Astrocyte (in vitro differentiated cells and primary cell): ENCODE measurements at regions not wholly inside any gene's neighbourhood (a gene's known extent, or its start where the extent isn't known, plus 50 kb on each side); places are given as distances from the start of the nearest gene placed in this dataset.

ENCODE experiments used
- DNase-seq: peaks from one replicate; pipeline ENCODE4 v3.0.0-alpha.2; 2010; ENCODE audit warnings: low read depth
- FAIRE-seq: peaks from 2 replicates; lab custom pipeline; 2011; peaks lifted over from hg19 to GRCh38; lab: Jason Lieb, UNC
- H2AFZ ChIP-seq: 2 replicates; pipeline ENCODE4 v1.6.0; 2012; ENCODE audit warnings: low read depth, low read length, inconsistent platforms
- H3K27ac ChIP-seq: 2 replicates; pipeline ENCODE4 v1.5.1; 2011; ENCODE audit warnings: low read depth, low read length, inconsistent platforms
- H3K27me3 ChIP-seq: 2 replicates; pipeline ENCODE4 v1.6.0; 2011; ENCODE audit warnings: low read length, inconsistent platforms; ENCODE audit not compliant: insufficient read depth
- H3K36me3 ChIP-seq: 2 replicates; pipeline ENCODE4 v1.5.1; 2011; ENCODE audit warnings: low read length, inconsistent platforms; ENCODE audit not compliant: insufficient read depth
- H3K4me1 ChIP-seq: 2 replicates; pipeline ENCODE4 v1.5.1; 2011; ENCODE audit warnings: low read length, inconsistent platforms; ENCODE audit not compliant: insufficient read depth
- H3K4me2 ChIP-seq: 2 replicates; pipeline ENCODE4 v1.6.0; 2012; ENCODE audit warnings: low read length, inconsistent platforms
- H3K4me3 ChIP-seq: 2 replicates; pipeline ENCODE4 v1.5.1; 2011; ENCODE audit warnings: low read depth, mild to moderate bottlenecking, low read length, inconsistent platforms; ENCODE audit not compliant: insufficient read depth
- H3K79me2 ChIP-seq: 2 replicates; pipeline ENCODE4 v1.6.0; 2012; ENCODE audit warnings: mild to moderate bottlenecking, low read length, inconsistent platforms; ENCODE audit not compliant: insufficient read depth
- H3K9ac ChIP-seq: 2 replicates; pipeline ENCODE4 v1.6.0; 2012; ENCODE audit warnings: mild to moderate bottlenecking, low read length, inconsistent platforms
- H3K9me3 ChIP-seq: 2 replicates; pipeline ENCODE4 v1.5.1; 2012; ENCODE audit warnings: low read depth, mild to moderate bottlenecking, low read length, inconsistent platforms; ENCODE audit not compliant: insufficient read depth
- H4K20me1 ChIP-seq: 2 replicates; pipeline ENCODE4 v1.6.0; 2012; ENCODE audit warnings: low read length, inconsistent platforms; ENCODE audit not compliant: insufficient read depth
- H3K27ac Mint-ChIP-seq: one replicate; pipeline ENCODE4 v1.8.0; 2021; ENCODE audit warnings: mild to moderate bottlenecking, mixed read lengths; ENCODE audit not compliant: unreplicated experiment
- H3K27me3 Mint-ChIP-seq: one replicate; pipeline ENCODE4 v1.8.0; 2021; ENCODE audit warnings: low read depth, mixed read lengths; ENCODE audit not compliant: unreplicated experiment
- H3K36me3 Mint-ChIP-seq: one replicate; pipeline ENCODE4 v1.8.0; 2021; ENCODE audit warnings: low read depth, mixed read lengths; ENCODE audit not compliant: unreplicated experiment
- H3K4me1 Mint-ChIP-seq: one replicate; pipeline ENCODE4 v1.8.0; 2021; ENCODE audit warnings: low read depth, mixed read lengths; ENCODE audit not compliant: unreplicated experiment
- H3K4me3 Mint-ChIP-seq: one replicate; pipeline ENCODE4 v1.8.0; 2021; ENCODE audit warnings: mild to moderate bottlenecking, moderate library complexity, mixed read lengths; ENCODE audit not compliant: unreplicated experiment
- H3K9me3 Mint-ChIP-seq: one replicate; pipeline ENCODE4 v1.8.0; 2021; ENCODE audit warnings: mild to moderate bottlenecking, mixed read lengths; ENCODE audit not compliant: unreplicated experiment
- CTCF ChIP-seq: IDR thresholded peaks from 2 replicates; pipeline ENCODE4 v1.5.1; 2011; ENCODE audit warnings: low read depth, mild to moderate bottlenecking, inconsistent platforms, low read length, moderate library complexity; ENCODE audit not compliant: insufficient read depth
- EZH2 ChIP-seq: IDR thresholded peaks from 2 replicates; pipeline ENCODE4 v1.6.1; 2012; ENCODE audit warnings: mild to moderate bottlenecking, low read length, inconsistent platforms; ENCODE audit not compliant: insufficient read depth

GRCh38 chr10:43961523-43962345 is 313.1 kb upstream of the ZNF32 start:
- H2AFZ ChIP-seq: no peak overlapping the region
- Mint-ChIP-seq H3K27me3 (peaks cover 43% of the 10 kb centered on the region), H3K4me1 (peaks cover 2% of the 10 kb centered on the region), H3K9me3 (no peaks in the 10 kb centered on the region), H3K4me3 (no peak overlapping the region), H3K36me3 (no peaks in the 10 kb centered on the region), H3K27ac (no peak overlapping the region)
- FAIRE-seq: no peak
- H3K9me3 ChIP-seq: no peaks in the 10 kb centered on the region
- H3K4me3 ChIP-seq: no peak overlapping the region
- DNase-seq: peak; percentile 29
- H3K9ac ChIP-seq: no peak overlapping the region
- H3K27ac ChIP-seq: no peak overlapping the region
- TF ChIP-seq CTCF (no peak), EZH2 (no peak)
- H3K36me3 ChIP-seq: no peaks in the 10 kb centered on the region
- no peak overlapping the region for H3K4me2 ChIP-seq
- H3K79me2 ChIP-seq: no peaks in the 10 kb centered on the region
- no peaks in the 10 kb centered on the region for H3K4me1 ChIP-seq
- no peaks in the 10 kb centered on the region for H3K27me3 ChIP-seq
- no peaks in the 10 kb centered on the region for H4K20me1 ChIP-seq

GRCh38 chr10:43960981-43961380 is 312.3 kb upstream of the ZNF32 start:
- Histone ChIP-seq H3K9me3 (no peaks in the 10 kb centered on the region), H3K27ac (no peak overlapping the region), H3K4me2 (no peak overlapping the region), H2AFZ (no peak overlapping the region), H3K79me2 (no peaks in the 10 kb centered on the region), H4K20me1 (no peaks in the 10 kb centered on the region), H3K27me3 (no peaks in the 10 kb centered on the region), H3K36me3 (no peaks in the 10 kb centered on the region), H3K4me3 (no peak overlapping the region), H3K9ac (no peak overlapping the region), H3K4me1 (no peaks in the 10 kb centered on the region)
- TF ChIP-seq EZH2 (no peak), CTCF (no peak)
- no peak overlapping the region for H3K4me3 Mint-ChIP-seq
- peaks cover 49% of the 10 kb centered on the region for H3K27me3 Mint-ChIP-seq
- no peak for FAIRE-seq
- H3K4me1 Mint-ChIP-seq: peaks cover 2% of the 10 kb centered on the region
- H3K9me3 Mint-ChIP-seq: peaks cover 1% of the 10 kb centered on the region
- no peak for DNase-seq
- H3K27ac Mint-ChIP-seq: no peak overlapping the region
- no peaks in the 10 kb centered on the region for H3K36me3 Mint-ChIP-seq

- H3K27ac Mint-ChIP-seq: no peak overlapping the region
- no peaks in the 10 kb centered on the region for H3K79me2 ChIP-seq
- H3K4me3 Mint-ChIP-seq: no peak overlapping the region
- H3K36me3 Mint-ChIP-seq: no peaks in the 10 kb centered on the region
- H3K27ac ChIP-seq: no peak overlapping the region
- no peak overlapping the region for H2AFZ ChIP-seq
- FAIRE-seq: no peak
- no peak overlapping the region for H3K9ac ChIP-seq
- H3K9me3 Mint-ChIP-seq: peaks cover 1% of the 10 kb centered on the region
- no peaks in the 10 kb centered on the region for H4K20me1 ChIP-seq
- H3K4me2 ChIP-seq: no peak overlapping the region
- no peak for TF ChIP-seq CTCF
- no peak overlapping the region for H3K4me3 ChIP-seq
- H3K27me3 Mint-ChIP-seq: peaks cover 52% of the 10 kb centered on the region
- no peaks in the 10 kb centered on the region for H3K27me3 ChIP-seq
- peaks cover 2% of the 10 kb centered on the region for H3K4me1 Mint-ChIP-seq
- H3K9me3 ChIP-seq: no peaks in the 10 kb centered on the region
- DNase-seq: no peak
- no peaks in the 10 kb centered on the region for H3K4me1 ChIP-seq
- no peaks in the 10 kb centered on the region for H3K36me3 ChIP-seq
These were observed 311.8 kb upstream of the ZNF32 start for GRCh38 chr10:43960477-43960876.
